ENCODE measurements at regions not wholly inside any gene's neighbourhood (a gene's known extent, or its start where the extent isn't known, plus 50 kb on each side); places are given as distances from the start of the nearest gene placed in this dataset.

- Histone ChIP-seq H4K8ac (ENCODE audit: low read depth in 2 of 2, low read length in 2 of 2) (no peak overlapping the region), H4K91ac (ENCODE audit: insufficient read depth, low read depth, low read length) (no peak overlapping the region), H3K36me3 (ENCODE audit: control insufficient read depth, insufficient read depth, low read length) (peaks cover 13% of the 10 kb centered on the region), H4K20me1 (ENCODE audit: insufficient read depth, low read length) (no peaks in the 10 kb centered on the region), H3K56ac (ENCODE audit: extremely low read depth, insufficient read depth, low read length) (no peak overlapping the region), H2BK5ac (ENCODE audit: low read depth, low read length, poor library complexity, severe bottlenecking) (no peak overlapping the region), H3K4me2 (ENCODE audit: low read depth, low read length) (no peak overlapping the region), H3K9me1 (ENCODE audit: insufficient read depth, low read length) (no peaks in the 10 kb centered on the region), H3K4me1 (ENCODE audit: control insufficient read depth, insufficient read depth, low read length) (no peaks in the 10 kb centered on the region; the same call in 1 of the 2 replicates), H2AK5ac (ENCODE audit: low read depth, low read length) (no peak overlapping the region), H3K27ac (ENCODE audit: insufficient read depth, low read length) (no peak overlapping the region), H3K4me3 (ENCODE audit: insufficient read depth, low read depth, low read length) (no peak overlapping the region), H4K5ac (ENCODE audit: low read depth, low read length) (no peak overlapping the region), H2AFZ (replicated peaks; ENCODE audit: low read length, poor library complexity) (no peak overlapping the region), H3K18ac (ENCODE audit: low read depth, low read length) (no peak overlapping the region), H3K14ac (replicated peaks; ENCODE audit: low read depth, low read length) (no peak overlapping the region), H2BK20ac (ENCODE audit: low read depth, low read length) (no peak overlapping the region), H2BK120ac (ENCODE audit: low read depth, low read length) (no peak overlapping the region), H3K79me1 (ENCODE audit: low read depth in 1 of 2, low read length in 2 of 2) (peaks cover 3% of the 10 kb centered on the region in 2 experiments; a peak in 2 of 4 replicates), H3K9me3 (ENCODE audit: control insufficient read depth, insufficient read depth, low read length) (no peaks in the 10 kb centered on the region), H3K23ac (ENCODE audit: low read depth, low read length) (no peak overlapping the region), H2BK15ac (ENCODE audit: low read depth, low read length) (no peak overlapping the region), H2AK9ac (replicated peaks; ENCODE audit: low read depth, low read length, poor library complexity) (no peak overlapping the region), H3K27me3 (ENCODE audit: control insufficient read depth, insufficient read depth, low read length) (no peaks in the 10 kb centered on the region), H3K4ac (ENCODE audit: low read depth, low read length) (no peak overlapping the region), H3K9ac (ENCODE audit: low read depth, low read length) (no peak overlapping the region)
- DNase-seq, result no peak
- CTCF ChIA-PET, result interaction anchor here (1.6 kb wide), 1 partner anchor 8 kb away, joined by 5 read pairs; no protein-coding TSS in a partner anchor
- BruUV-seq (replicated peaks), result no TSS peak
- ATAC-seq (ENCODE audit: low read depth), result no peak
- intact Hi-C loops (cut with micrococcal nuclease), result loop anchor here (5.0 kb wide), 1 partner anchor 133 kb away; no protein-coding TSS in a partner anchor
- TF ChIP-seq SMC3 (IDR thresholded peaks at IDR 0.05; ENCODE audit: low read depth, low read length) (no peak), ELK1 (IDR thresholded peaks at IDR 0.05; ENCODE audit: borderline replicate concordance, low read depth, low read length) (no peak), NFE2L2 (IDR thresholded peaks at IDR 0.05; ENCODE audit: low read depth, low read length) (no peak), RAD21 (IDR thresholded peaks at IDR 0.05; ENCODE audit: low read length) (no peak), BHLHE40 (IDR thresholded peaks at IDR 0.05; ENCODE audit: low read depth, low read length) (no peak), USF2 (IDR thresholded peaks at IDR 0.05; ENCODE audit: low read depth, low read length) (no peak), CEBPB (IDR thresholded peaks at IDR 0.05; ENCODE audit: low read depth, low read length) (no peak), FOS (IDR thresholded peaks at IDR 0.05; ENCODE audit: low read depth, low read length) (no peak)
- dilution Hi-C loops (cut with HindIII; ENCODE audit: low sequenced_read_pairs, unreplicated experiment), result no loop called here
- WGBS, 2 experiments (ENCODE audit: extremely low coverage in 2 of 2, insufficient read length in 1 of 2), result no CpG with 5 or more reads among the region's 4 CpGs
- POLR2A ChIA-PET (ENCODE audit: unreplicated experiment), result interaction anchor here (0.6 kb wide), 1 partner anchor 29 kb away, joined by 3 read pairs; no protein-coding TSS in a partner anchor
- in situ Hi-C loops (cut with MboI; ENCODE audit: low sequenced_read_pairs), result no loop called here
Observed at GRCh38 chr1:219989766-219990165, 56.5 kb downstream of the EPRS1 start.
